ENCODE measurements at regions not wholly inside any gene's neighbourhood (a gene's known extent, or its start where the extent isn't known, plus 50 kb on each side); places are given as distances from the start of the nearest gene placed in this dataset.
A peak's percentile ranks its signal among the peaks of the same experiment; 100 is the strongest.

- FAIRE-seq (peak; percentile 91), DNase-seq (ENCODE audit: low read depth, low spot score) (peak; percentile 40)
- no peaks in the 10 kb centered on the region for H3K36me3 ChIP-seq (ENCODE audit: control insufficient read depth in 2 of 2, extremely low read depth in 1 of 2, insufficient read depth in 2 of 2, low read length in 2 of 2)
Observed at GRCh38 chr21:25370311-25370744, 237.0 kb downstream of the MRPL39 start.

GRCh38 chr21:25369524-25370300 is 237.6 kb downstream of the MRPL39 start:
- no peak for FAIRE-seq

More at GRCh38 chr21:25370311-25370744, 237.0 kb downstream of the MRPL39 start:
- no peaks in the 10 kb centered on the region for H4K20me1 ChIP-seq (ENCODE audit: control insufficient read depth, extremely low read depth, insufficient read depth, low read length)
- dilution Hi-C loops (cut with MboI; ENCODE audit: extremely low pct_ligation_motif_present, low sequenced_read_pairs): no loop called here
- no peaks in the 10 kb centered on the region for H3K9me3 ChIP-seq (ENCODE audit: control insufficient read depth, low read depth, low read length)
- H3K27ac ChIP-seq (ENCODE audit: control insufficient read depth, insufficient read depth, low read length): peak overlapping the region; percentile 58
- no peaks in the 10 kb centered on the region for H3K27me3 ChIP-seq (ENCODE audit: control insufficient read depth, extremely low read depth, insufficient read depth, low read length)
- TF ChIP-seq, protein P1, sequence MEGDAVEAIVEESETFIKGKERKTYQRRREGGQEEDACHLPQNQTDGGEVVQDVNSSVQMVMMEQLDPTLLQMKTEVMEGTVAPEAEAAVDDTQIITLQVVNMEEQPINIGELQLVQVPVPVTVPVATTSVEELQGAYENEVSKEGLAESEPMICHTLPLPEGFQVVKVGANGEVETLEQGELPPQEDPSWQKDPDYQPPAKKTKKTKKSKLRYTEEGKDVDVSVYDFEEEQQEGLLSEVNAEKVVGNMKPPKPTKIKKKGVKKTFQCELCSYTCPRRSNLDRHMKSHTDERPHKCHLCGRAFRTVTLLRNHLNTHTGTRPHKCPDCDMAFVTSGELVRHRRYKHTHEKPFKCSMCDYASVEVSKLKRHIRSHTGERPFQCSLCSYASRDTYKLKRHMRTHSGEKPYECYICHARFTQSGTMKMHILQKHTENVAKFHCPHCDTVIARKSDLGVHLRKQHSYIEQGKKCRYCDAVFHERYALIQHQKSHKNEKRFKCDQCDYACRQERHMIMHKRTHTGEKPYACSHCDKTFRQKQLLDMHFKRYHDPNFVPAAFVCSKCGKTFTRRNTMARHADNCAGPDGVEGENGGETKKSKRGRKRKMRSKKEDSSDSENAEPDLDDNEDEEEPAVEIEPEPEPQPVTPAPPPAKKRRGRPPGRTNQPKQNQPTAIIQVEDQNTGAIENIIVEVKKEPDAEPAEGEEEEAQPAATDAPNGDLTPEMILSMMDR (optimal IDR thresholded peaks at IDR 0.05 in 1 of 3, IDR thresholded peaks at IDR 0.05 in 1 of 3, conservative IDR thresholded peaks at IDR 0.05 in 1 of 3; ENCODE audit: extremely low read depth in 1 of 3, insufficient read depth in 2 of 3, low read length in 3 of 3): no peak
- no peak for TF ChIP-seq EZH2 (IDR thresholded peaks at IDR 0.05; ENCODE audit: low read length)
- peak overlapping the region; percentile 41 for H3K4me2 ChIP-seq (ENCODE audit: control insufficient read depth, extremely low read depth, insufficient read depth, low read depth, low read length)
- peaks cover 10% of the 10 kb centered on the region for H3K4me1 ChIP-seq (ENCODE audit: control insufficient read depth, extremely low read depth, insufficient read depth, low read length)
- H3K9me1 ChIP-seq (ENCODE audit: control insufficient read depth, extremely low read depth, insufficient read depth, low read length): no peaks in the 10 kb centered on the region
- no peaks in the 10 kb centered on the region for H3K79me2 ChIP-seq (ENCODE audit: control insufficient read depth, insufficient read depth, low read length)
- no peak overlapping the region for H2AFZ ChIP-seq (ENCODE audit: control insufficient read depth, low read length)
- H3K9ac ChIP-seq (ENCODE audit: control insufficient read depth, extremely low read depth, insufficient read depth, low read length): no peak overlapping the region
- no peak overlapping the region for H3K4me3 ChIP-seq (ENCODE audit: control insufficient read depth in 2 of 3, extremely low read depth in 1 of 3, insufficient read depth in 2 of 3, low read depth in 1 of 3, low read length in 3 of 3)

More at GRCh38 chr21:25369524-25370300, 237.6 kb downstream of the MRPL39 start:
- H3K4me2 ChIP-seq (ENCODE audit: control insufficient read depth, extremely low read depth, insufficient read depth, low read depth, low read length): peak overlapping the region; percentile 41
- H2AFZ ChIP-seq (ENCODE audit: control insufficient read depth, low read length): peak overlapping the region; percentile 45
- H3K9me3 ChIP-seq (ENCODE audit: control insufficient read depth, low read depth, low read length): no peaks in the 10 kb centered on the region
- H3K27ac ChIP-seq (ENCODE audit: control insufficient read depth, insufficient read depth, low read length): peak overlapping the region; percentile 36
- dilution Hi-C loops (cut with MboI; ENCODE audit: extremely low pct_ligation_motif_present, low sequenced_read_pairs): no loop called here
- peak; percentile 9 for DNase-seq (ENCODE audit: low read depth, low spot score)
- H3K4me3 ChIP-seq (ENCODE audit: control insufficient read depth in 2 of 3, extremely low read depth in 1 of 3, insufficient read depth in 2 of 3, low read depth in 1 of 3, low read length in 3 of 3): peak overlapping the region in 1 of 3 experiments; percentile 43
- peaks cover 10% of the 10 kb centered on the region for H3K4me1 ChIP-seq (ENCODE audit: control insufficient read depth, extremely low read depth, insufficient read depth, low read length)
- H3K9me1 ChIP-seq (ENCODE audit: control insufficient read depth, extremely low read depth, insufficient read depth, low read length): no peaks in the 10 kb centered on the region
- no peaks in the 10 kb centered on the region for H4K20me1 ChIP-seq (ENCODE audit: control insufficient read depth, extremely low read depth, insufficient read depth, low read length)
- H3K9ac ChIP-seq (ENCODE audit: control insufficient read depth, extremely low read depth, insufficient read depth, low read length): no peak overlapping the region
- TF ChIP-seq, protein P1 (optimal IDR thresholded peaks at IDR 0.05 in 1 of 3, IDR thresholded peaks at IDR 0.05 in 1 of 3, conservative IDR thresholded peaks at IDR 0.05 in 1 of 3; ENCODE audit: extremely low read depth in 1 of 3, insufficient read depth in 2 of 3, low read length in 3 of 3): no peak
- no peak for TF ChIP-seq EZH2 (IDR thresholded peaks at IDR 0.05; ENCODE audit: low read length)
- H3K79me2 ChIP-seq (ENCODE audit: control insufficient read depth, insufficient read depth, low read length): no peaks in the 10 kb centered on the region
- no peaks in the 10 kb centered on the region for H3K27me3 ChIP-seq (ENCODE audit: control insufficient read depth, extremely low read depth, insufficient read depth, low read length)
- H3K36me3 ChIP-seq (ENCODE audit: control insufficient read depth in 2 of 2, extremely low read depth in 1 of 2, insufficient read depth in 2 of 2, low read length in 2 of 2): no peaks in the 10 kb centered on the region

Measured in keratinocyte (primary cell).